ENCODE measurements at regions not wholly inside any gene's neighbourhood (a gene's known extent, or its start where the extent isn't known, plus 50 kb on each side); places are given as distances from the start of the nearest gene placed in this dataset.

GRCh38 chr3:81161100-81161499 is 600.3 kb downstream of the GBE1 start:
- DNase-seq (ENCODE audit: low spot score in 2 of 2): no peak
- WGBS, 2 donors: 35 to 36% methylated on average over 4 of the region's 4 CpGs
- TF ChIP-seq CTCF (IDR thresholded peaks at IDR 0.05): no peak
- TF ChIP-seq POLR2A (IDR thresholded peaks at IDR 0.05): no peak
- intact Hi-C loops (cut with DNase I; ENCODE audit: low total_unique reads): no loop called here
- no peak overlapping the region for H3K4me3 ChIP-seq (ENCODE audit: low read depth, poor library complexity, severe bottlenecking)

- TF ChIP-seq CTCF (IDR thresholded peaks at IDR 0.05) (no peak), POLR2A (IDR thresholded peaks at IDR 0.05) (no peak)
- no peak overlapping the region for H3K4me3 ChIP-seq (ENCODE audit: low read depth, poor library complexity, severe bottlenecking)
- 70 to 89% methylated on average over 6 to 7 of the region's 7 CpGs for WGBS, 2 donors
- DNase-seq (ENCODE audit: low spot score in 2 of 2): no peak
- intact Hi-C loops (cut with DNase I; ENCODE audit: low total_unique reads): no loop called here
Measured at GRCh38 chr3:81154611-81155143, 606.8 kb downstream of the GBE1 start.

GRCh38 chr3:81152156-81152555 is 609.3 kb downstream of the GBE1 start:
- no peak for DNase-seq (ENCODE audit: low spot score in 2 of 2)
- no peak for TF ChIP-seq POLR2A (IDR thresholded peaks at IDR 0.05)
- no peak for TF ChIP-seq CTCF (IDR thresholded peaks at IDR 0.05)
- intact Hi-C loops (cut with DNase I; ENCODE audit: low total_unique reads): no loop called here
- no peak overlapping the region for H3K4me3 ChIP-seq (ENCODE audit: low read depth, poor library complexity, severe bottlenecking)
- 78 to 88% methylated on average over 2 of the region's 2 CpGs for WGBS, 2 donors

- intact Hi-C loops (cut with DNase I; ENCODE audit: low total_unique reads): no loop called here
- 94 to 100% methylated on average over 1 of the region's 1 CpG for WGBS, 2 donors
- DNase-seq (ENCODE audit: low spot score in 2 of 2): no peak
- TF ChIP-seq POLR2A (IDR thresholded peaks at IDR 0.05) (no peak), CTCF (IDR thresholded peaks at IDR 0.05) (no peak)
- no peak overlapping the region for H3K4me3 ChIP-seq (ENCODE audit: low read depth, poor library complexity, severe bottlenecking)
Measured at GRCh38 chr3:81132995-81133394, 628.5 kb downstream of the GBE1 start.

- TF ChIP-seq CTCF (IDR thresholded peaks at IDR 0.05): no peak
- TF ChIP-seq POLR2A (IDR thresholded peaks at IDR 0.05): no peak
- DNase-seq (ENCODE audit: low spot score in 2 of 2): no peak
- intact Hi-C loops (cut with DNase I; ENCODE audit: low total_unique reads): no loop called here
- no peak overlapping the region for H3K4me3 ChIP-seq (ENCODE audit: low read depth, poor library complexity, severe bottlenecking)
- WGBS, 2 donors: 52 to 57% methylated on average over 5 of the region's 5 CpGs
Measured at GRCh38 chr3:81105789-81106488, 655.5 kb downstream of the GBE1 start.

GRCh38 chr3:81105206-81105605 is 656.2 kb downstream of the GBE1 start:
- DNase-seq (ENCODE audit: low spot score in 2 of 2): no peak
- TF ChIP-seq CTCF (IDR thresholded peaks at IDR 0.05) (no peak), POLR2A (IDR thresholded peaks at IDR 0.05) (no peak)
- WGBS, 2 donors: 71 to 74% methylated on average over 2 of the region's 2 CpGs
- H3K4me3 ChIP-seq (ENCODE audit: low read depth, poor library complexity, severe bottlenecking): no peak overlapping the region
- intact Hi-C loops (cut with DNase I; ENCODE audit: low total_unique reads): no loop called here
